HL-60 (cell line): ENCODE measurements at regions not wholly inside any gene's neighbourhood (a gene's known extent, or its start where the extent isn't known, plus 50 kb on each side); places are given as distances from the start of the nearest gene placed in this dataset.

Experiments used
- CTCF ChIP-seq: IDR thresholded peaks from one replicate; pipeline ENCODE4 v1.5.1; 2011; ENCODE audit warnings: low read length, control low read depth, inconsistent platforms; ENCODE audit not compliant: insufficient read depth
- POLR2AphosphoS5 ChIP-seq: IDR thresholded peaks from 2 replicates; pipeline ENCODE4 v1.6.1; 2012; ENCODE audit warnings: low read depth

DNA sequence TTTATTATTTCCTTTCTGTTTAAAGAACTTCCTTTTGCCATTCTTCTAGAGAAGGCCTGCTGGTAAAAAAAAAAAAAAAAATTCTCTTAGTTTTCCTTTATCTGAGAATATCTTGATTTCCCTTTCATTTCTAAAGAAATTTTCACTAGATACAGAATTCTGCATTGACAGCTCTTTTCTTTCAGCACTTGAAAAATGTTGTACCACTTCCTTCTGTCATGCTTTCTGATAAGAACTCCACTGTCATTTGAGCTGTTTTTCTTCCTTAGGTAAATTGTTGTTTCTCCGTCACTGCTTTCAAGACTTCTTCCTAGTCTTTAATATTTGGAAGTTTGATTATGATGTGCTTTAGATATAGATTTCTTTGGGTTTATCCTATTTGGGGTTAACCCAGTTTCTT lies 113.6 kb upstream of the BTG1 start:
- TF ChIP-seq CTCF (no peak), POLR2AphosphoS5 (no peak)
